ENCODE measurements at regions not wholly inside any gene's neighbourhood (a gene's known extent, or its start where the extent isn't known, plus 50 kb on each side); places are given as distances from the start of the nearest gene placed in this dataset.

GRCh38 chr16:35181422-35182030 lies 1722.1 kb downstream of the TP53TG3F start:
- Mint-ChIP-seq H3K27ac (no peak overlapping the region), H3K36me3 (ENCODE audit: low read depth) (no peaks in the 10 kb centered on the region), H3K4me3 (no peak overlapping the region), H3K27me3 (no peaks in the 10 kb centered on the region), H3K9me3 (peaks cover 20% of the 10 kb centered on the region), H3K4me1 (ENCODE audit: low read depth) (no peaks in the 10 kb centered on the region)
- intact Hi-C loops (cut with micrococcal nuclease): no loop called here
- ChIA-PET CTCF (no interaction called here), POLR2A (no interaction called here)
- TF ChIP-seq CTCF (IDR thresholded peaks at IDR 0.05): no peak
- no peak for ATAC-seq
- DNase-seq: no peak

GRCh38 chr16:35182043-35182677 lies 1722.7 kb downstream of the TP53TG3F start:
- Mint-ChIP-seq H3K4me3 (no peak overlapping the region), H3K27me3 (no peaks in the 10 kb centered on the region), H3K9me3 (peaks cover 19% of the 10 kb centered on the region), H3K36me3 (ENCODE audit: low read depth) (no peaks in the 10 kb centered on the region), H3K4me1 (ENCODE audit: low read depth) (no peaks in the 10 kb centered on the region), H3K27ac (no peak overlapping the region)
- TF ChIP-seq CTCF (IDR thresholded peaks at IDR 0.05): no peak
- CTCF ChIA-PET: no interaction called here
- ATAC-seq (no peak), DNase-seq (no peak)
- POLR2A ChIA-PET: no interaction called here
- intact Hi-C loops (cut with micrococcal nuclease): no loop called here

- Mint-ChIP-seq H3K4me3 (no peak overlapping the region), H3K4me1 (ENCODE audit: low read depth) (no peaks in the 10 kb centered on the region), H3K27me3 (no peaks in the 10 kb centered on the region), H3K9me3 (peaks cover 15% of the 10 kb centered on the region), H3K27ac (no peak overlapping the region), H3K36me3 (ENCODE audit: low read depth) (no peaks in the 10 kb centered on the region)
- TF ChIP-seq CTCF (IDR thresholded peaks at IDR 0.05): no peak
- CTCF ChIA-PET: no interaction called here
- POLR2A ChIA-PET: no interaction called here
- ATAC-seq (no peak), DNase-seq (no peak)
- intact Hi-C loops (cut with micrococcal nuclease): no loop called here
Observed at GRCh38 chr16:35182943-35183550, 1723.6 kb downstream of the TP53TG3F start.

GRCh38 chr16:35184356-35184870 lies 1725.0 kb downstream of the TP53TG3F start:
- Mint-ChIP-seq H3K9me3 (peaks cover 18% of the 10 kb centered on the region), H3K4me1 (ENCODE audit: low read depth) (no peaks in the 10 kb centered on the region), H3K27ac (no peak overlapping the region), H3K27me3 (no peaks in the 10 kb centered on the region), H3K4me3 (no peak overlapping the region), H3K36me3 (ENCODE audit: low read depth) (no peaks in the 10 kb centered on the region)
- CTCF ChIA-PET: no interaction called here
- DNase-seq (no peak), ATAC-seq (no peak)
- TF ChIP-seq CTCF (IDR thresholded peaks at IDR 0.05): no peak
- intact Hi-C loops (cut with micrococcal nuclease): no loop called here
- POLR2A ChIA-PET: no interaction called here

GRCh38 chr16:35185366-35186044 lies 1726.1 kb downstream of the TP53TG3F start:
- CTCF ChIA-PET: no interaction called here
- intact Hi-C loops (cut with micrococcal nuclease): no loop called here

More at GRCh38 chr16:35185366-35186044, 1726.1 kb downstream of the TP53TG3F start:
- no peak for ATAC-seq
- Mint-ChIP-seq H3K36me3 (ENCODE audit: low read depth) (no peaks in the 10 kb centered on the region), H3K27me3 (no peaks in the 10 kb centered on the region), H3K27ac (no peak overlapping the region), H3K4me1 (ENCODE audit: low read depth) (no peaks in the 10 kb centered on the region), H3K4me3 (no peak overlapping the region), H3K9me3 (peaks cover 15% of the 10 kb centered on the region)
- no peak for DNase-seq
- TF ChIP-seq CTCF (IDR thresholded peaks at IDR 0.05): no peak
- POLR2A ChIA-PET: no interaction called here

All from activated CD8-positive, alpha-beta T cell treated with anti-CD3 and anti-CD28 coated beads for 36 hours (primary cell).